ENCODE measurements at regions not wholly inside any gene's neighbourhood (a gene's known extent, or its start where the extent isn't known, plus 50 kb on each side); places are given as distances from the start of the nearest gene placed in this dataset.

DNA sequence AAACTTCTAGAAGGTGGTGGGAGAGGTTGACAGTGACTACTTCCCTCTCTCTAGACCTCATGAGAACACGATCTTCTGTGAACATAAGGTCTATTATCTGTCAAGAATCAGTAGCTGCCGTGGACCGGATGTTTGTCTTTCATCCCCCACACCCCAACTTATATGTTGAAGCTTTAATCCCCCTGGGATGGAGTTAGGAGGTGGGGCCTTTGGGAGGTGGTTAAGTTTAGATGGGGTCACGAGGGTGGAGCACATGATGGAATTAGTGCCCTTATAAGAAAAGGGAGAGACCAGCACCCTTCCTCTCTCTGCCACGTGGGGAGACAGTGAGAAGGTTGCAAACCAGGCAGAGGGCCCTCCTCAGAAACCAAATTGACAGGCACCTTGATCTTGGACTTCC is 409.1 kb downstream of the QKI start:
- no peak for TF ChIP-seq YY1 (IDR thresholded peaks at IDR 0.05; ENCODE audit: low read depth)
- TF ChIP-seq EGR1 (IDR thresholded peaks at IDR 0.05): no peak
- no peak for TF ChIP-seq TCF12 (IDR thresholded peaks at IDR 0.05; ENCODE audit: low read depth)
- TF ChIP-seq EP300 (IDR thresholded peaks at IDR 0.05; ENCODE audit: borderline replicate concordance): no peak
- TF ChIP-seq RAD21 (IDR thresholded peaks at IDR 0.05; ENCODE audit: low read depth): no peak
- TF ChIP-seq, protein P1, sequence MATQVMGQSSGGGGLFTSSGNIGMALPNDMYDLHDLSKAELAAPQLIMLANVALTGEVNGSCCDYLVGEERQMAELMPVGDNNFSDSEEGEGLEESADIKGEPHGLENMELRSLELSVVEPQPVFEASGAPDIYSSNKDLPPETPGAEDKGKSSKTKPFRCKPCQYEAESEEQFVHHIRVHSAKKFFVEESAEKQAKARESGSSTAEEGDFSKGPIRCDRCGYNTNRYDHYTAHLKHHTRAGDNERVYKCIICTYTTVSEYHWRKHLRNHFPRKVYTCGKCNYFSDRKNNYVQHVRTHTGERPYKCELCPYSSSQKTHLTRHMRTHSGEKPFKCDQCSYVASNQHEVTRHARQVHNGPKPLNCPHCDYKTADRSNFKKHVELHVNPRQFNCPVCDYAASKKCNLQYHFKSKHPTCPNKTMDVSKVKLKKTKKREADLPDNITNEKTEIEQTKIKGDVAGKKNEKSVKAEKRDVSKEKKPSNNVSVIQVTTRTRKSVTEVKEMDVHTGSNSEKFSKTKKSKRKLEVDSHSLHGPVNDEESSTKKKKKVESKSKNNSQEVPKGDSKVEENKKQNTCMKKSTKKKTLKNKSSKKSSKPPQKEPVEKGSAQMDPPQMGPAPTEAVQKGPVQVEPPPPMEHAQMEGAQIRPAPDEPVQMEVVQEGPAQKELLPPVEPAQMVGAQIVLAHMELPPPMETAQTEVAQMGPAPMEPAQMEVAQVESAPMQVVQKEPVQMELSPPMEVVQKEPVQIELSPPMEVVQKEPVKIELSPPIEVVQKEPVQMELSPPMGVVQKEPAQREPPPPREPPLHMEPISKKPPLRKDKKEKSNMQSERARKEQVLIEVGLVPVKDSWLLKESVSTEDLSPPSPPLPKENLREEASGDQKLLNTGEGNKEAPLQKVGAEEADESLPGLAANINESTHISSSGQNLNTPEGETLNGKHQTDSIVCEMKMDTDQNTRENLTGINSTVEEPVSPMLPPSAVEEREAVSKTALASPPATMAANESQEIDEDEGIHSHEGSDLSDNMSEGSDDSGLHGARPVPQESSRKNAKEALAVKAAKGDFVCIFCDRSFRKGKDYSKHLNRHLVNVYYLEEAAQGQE (IDR thresholded peaks at IDR 0.05; ENCODE audit: low read depth): no peak
- TF ChIP-seq FOXM1 (IDR thresholded peaks at IDR 0.05; ENCODE audit: borderline replicate concordance, low read depth): no peak
- no peak for TF ChIP-seq TAF1 (IDR thresholded peaks at IDR 0.05; ENCODE audit: low read depth)
- TF ChIP-seq CEBPB (IDR thresholded peaks at IDR 0.05): no peak
- no peak for TF ChIP-seq CREB1 (IDR thresholded peaks at IDR 0.05; ENCODE audit: low read depth)
- no peak for TF ChIP-seq NFIC (IDR thresholded peaks at IDR 0.05)
- TF ChIP-seq, protein P2, sequence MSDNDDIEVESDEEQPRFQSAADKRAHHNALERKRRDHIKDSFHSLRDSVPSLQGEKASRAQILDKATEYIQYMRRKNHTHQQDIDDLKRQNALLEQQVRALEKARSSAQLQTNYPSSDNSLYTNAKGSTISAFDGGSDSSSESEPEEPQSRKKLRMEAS (IDR thresholded peaks at IDR 0.05): no peak
- no peak for TF ChIP-seq TEAD4 (IDR thresholded peaks at IDR 0.05)
